ENCODE measurements at regions not wholly inside any gene's neighbourhood (a gene's known extent, or its start where the extent isn't known, plus 50 kb on each side); places are given as distances from the start of the nearest gene placed in this dataset.

GRCh38 chr4:181168011-181168805 is 1075.0 kb upstream of the TENM3 start:
- H3K36me3 ChIP-seq = no peaks in the 10 kb centered on the region
- WGBS, 2 donors = 86 to 91% methylated on average over 8 of the region's 8 CpGs
- DNase-seq = no peak
- H3K4me1 ChIP-seq = no peaks in the 10 kb centered on the region
- no peak overlapping the region for H3K4me3 ChIP-seq (replicated peaks in 1 of 3)
- no peak overlapping the region for H3K27ac ChIP-seq
- no peaks in the 10 kb centered on the region for H3K9me3 ChIP-seq
- no peaks in the 10 kb centered on the region for H3K27me3 ChIP-seq
- no peak for TF ChIP-seq POLR2A (IDR thresholded peaks at IDR 0.05)
- no peak for TF ChIP-seq CTCF (IDR thresholded peaks at IDR 0.05)
- intact Hi-C loops (cut with DNase I) = no loop called here

- 79% methylated on average over 5 of the region's 5 CpGs for WGBS, 2 donors
- no peaks in the 10 kb centered on the region for H3K4me1 ChIP-seq
- DNase-seq = no peak
- no peak overlapping the region for H3K4me3 ChIP-seq (replicated peaks in 1 of 3)
- TF ChIP-seq POLR2A (IDR thresholded peaks at IDR 0.05) (no peak), CTCF (IDR thresholded peaks at IDR 0.05) (no peak)
- no peaks in the 10 kb centered on the region for H3K36me3 ChIP-seq
- no peaks in the 10 kb centered on the region for H3K9me3 ChIP-seq
- no peak overlapping the region for H3K27ac ChIP-seq
- H3K27me3 ChIP-seq = no peaks in the 10 kb centered on the region
- intact Hi-C loops (cut with DNase I) = no loop called here
Observed at GRCh38 chr4:181173046-181173445, 1070.2 kb upstream of the TENM3 start.

GRCh38 chr4:181176306-181176705 is 1066.9 kb upstream of the TENM3 start:
- no peak overlapping the region for H3K27ac ChIP-seq
- 94 to 95% methylated on average over 6 of the region's 6 CpGs for WGBS, 2 donors
- no peaks in the 10 kb centered on the region for H3K36me3 ChIP-seq
- intact Hi-C loops (cut with DNase I) = no loop called here
- TF ChIP-seq CTCF (IDR thresholded peaks at IDR 0.05) = no peak
- TF ChIP-seq POLR2A (IDR thresholded peaks at IDR 0.05) = no peak
- no peak overlapping the region for H3K4me3 ChIP-seq (replicated peaks in 1 of 3)
- no peaks in the 10 kb centered on the region for H3K9me3 ChIP-seq
- DNase-seq = no peak
- no peaks in the 10 kb centered on the region for H3K4me1 ChIP-seq
- H3K27me3 ChIP-seq = no peaks in the 10 kb centered on the region

- no peak for TF ChIP-seq POLR2A (IDR thresholded peaks at IDR 0.05)
- TF ChIP-seq CTCF (IDR thresholded peaks at IDR 0.05) = no peak
Observed at GRCh38 chr4:181181331-181181730, 1061.9 kb upstream of the TENM3 start.

GRCh38 chr4:181189751-181190150 is 1053.5 kb upstream of the TENM3 start:
- no peaks in the 10 kb centered on the region for H3K4me1 ChIP-seq
- 64 to 67% methylated on average over 7 of the region's 7 CpGs for WGBS, 2 donors
- no peak for TF ChIP-seq POLR2A (IDR thresholded peaks at IDR 0.05)
- no peak for TF ChIP-seq CTCF (IDR thresholded peaks at IDR 0.05)

More at GRCh38 chr4:181181331-181181730, 1061.9 kb upstream of the TENM3 start:
- H3K4me3 ChIP-seq (replicated peaks in 1 of 3) = no peak overlapping the region
- H3K27ac ChIP-seq = no peak overlapping the region
- H3K36me3 ChIP-seq = no peaks in the 10 kb centered on the region
- H3K4me1 ChIP-seq = no peaks in the 10 kb centered on the region
- H3K9me3 ChIP-seq = no peaks in the 10 kb centered on the region
- no peaks in the 10 kb centered on the region for H3K27me3 ChIP-seq
- 28 to 62% methylated on average over 1 of the region's 1 CpG for WGBS, 2 donors
- no peak for DNase-seq
- intact Hi-C loops (cut with DNase I) = no loop called here

More at GRCh38 chr4:181189751-181190150, 1053.5 kb upstream of the TENM3 start:
- Histone ChIP-seq H3K36me3 (no peaks in the 10 kb centered on the region), H3K27ac (no peak overlapping the region), H3K27me3 (no peaks in the 10 kb centered on the region), H3K9me3 (no peaks in the 10 kb centered on the region), H3K4me3 (replicated peaks in 1 of 3) (no peak overlapping the region)
- intact Hi-C loops (cut with DNase I) = no loop called here
- DNase-seq = no peak
